A673 (cell line): ENCODE measurements at regions not wholly inside any gene's neighbourhood (a gene's known extent, or its start where the extent isn't known, plus 50 kb on each side); places are given as distances from the start of the nearest gene placed in this dataset.

Source experiments
- BruUV-seq: library from RNA; stranded (reverse); fragments of 400-500 nt; replicated peaks from 2 replicates; lab custom pipeline; 2021; lab: Mats Ljungman, UMichigan
- CTCF ChIA-PET: fragments of 300-600 bp; sonication (Branson Sonifier 250); formaldehyde crosslinking; loops from one replicate; lab custom pipeline; 2022; ENCODE audit warnings: antibody characterized with exemption; lab: Charles Lee
- POLR2A ChIA-PET: fragments of 300-600 bp; sonication (Branson Sonifier 250); formaldehyde crosslinking; loops from one replicate; lab custom pipeline; 2022; ENCODE audit warnings: antibody characterized with exemption; ENCODE audit not compliant: low non-redundant PET; lab: Charles Lee
- DNase-seq: peaks from one replicate; pipeline ENCODE4 v3.0.0-alpha.2; 2015; ENCODE audit warnings: low spot score
- H3K27ac ChIP-seq: fragments of 200-600 bp; sonication (generic); 2 replicates; pipeline ENCODE4 v1.5.1; 2016; ENCODE audit warnings: mixed run types, low read depth, mild to moderate bottlenecking, mixed read lengths, antibody characterized with exemption, low read length; ENCODE audit not compliant: poor library complexity, severe bottlenecking
- H3K27me3 ChIP-seq: fragments of 200-600 bp; sonication (generic); replicated peaks from 2 replicates; pipeline ENCODE4 v1.6.1; 2017; ENCODE audit warnings: mixed run types, low read depth, mild to moderate bottlenecking, mixed read lengths, antibody characterized with exemption, low read length; ENCODE audit not compliant: insufficient read depth, poor library complexity
- H3K36me3 ChIP-seq: fragments of 200-600 bp; sonication (generic); 2 replicates; pipeline ENCODE4 v1.6.1; 2016; ENCODE audit warnings: mixed run types, mild to moderate bottlenecking, mixed read lengths, antibody characterized with exemption, low read length; ENCODE audit not compliant: insufficient read depth, poor library complexity, severe bottlenecking
- H3K4me1 ChIP-seq: fragments of 200-600 bp; sonication (generic); 2 replicates; pipeline ENCODE4 v1.6.1; 2017; ENCODE audit warnings: mixed run types, mild to moderate bottlenecking, mixed read lengths, antibody characterized with exemption, low read length; ENCODE audit not compliant: insufficient read depth, poor library complexity, severe bottlenecking
- H3K4me3 ChIP-seq: fragments of 200-600 bp; sonication (generic); 2 replicates; pipeline ENCODE4 v1.5.1; 2016; ENCODE audit warnings: low read depth, mixed run types, mild to moderate bottlenecking, mixed read lengths, low read length; ENCODE audit not compliant: poor library complexity, severe bottlenecking
- H3K9me3 ChIP-seq: fragments of 200-600 bp; sonication (generic); 2 replicates; pipeline ENCODE4 v1.6.1; 2016; ENCODE audit warnings: mixed run types, low read depth, mild to moderate bottlenecking, mixed read lengths, antibody characterized with exemption, low read length; ENCODE audit not compliant: poor library complexity, severe bottlenecking
- EZH2 ChIP-seq: fragments of 200-600 bp; sonication (generic); IDR thresholded peaks from 2 replicates; pipeline ENCODE4 v1.6.1; 2017; ENCODE audit warnings: borderline replicate concordance, low read depth, mild to moderate bottlenecking, mixed read lengths, antibody characterized with exemption, low read length; ENCODE audit not compliant: poor library complexity, severe bottlenecking
- intact Hi-C: fragments of 100-400 bp; cut with micrococcal nuclease; formaldehyde crosslinking; loops from one replicate; pipeline ENCODE4 v1.10.0; 2022; ENCODE audit not compliant: unreplicated experiment
- TF ChIP-seq, protein P1 (sequence below): fragments of 300-800, 200-600 bp; sonication (generic); conservative IDR thresholded peaks from 2 replicates; pipeline ENCODE4 v1.5.1; 2017; ENCODE audit warnings: low read depth, mild to moderate bottlenecking, antibody characterized with exemption, low read length, moderate library complexity, mixed read lengths

DNA sequence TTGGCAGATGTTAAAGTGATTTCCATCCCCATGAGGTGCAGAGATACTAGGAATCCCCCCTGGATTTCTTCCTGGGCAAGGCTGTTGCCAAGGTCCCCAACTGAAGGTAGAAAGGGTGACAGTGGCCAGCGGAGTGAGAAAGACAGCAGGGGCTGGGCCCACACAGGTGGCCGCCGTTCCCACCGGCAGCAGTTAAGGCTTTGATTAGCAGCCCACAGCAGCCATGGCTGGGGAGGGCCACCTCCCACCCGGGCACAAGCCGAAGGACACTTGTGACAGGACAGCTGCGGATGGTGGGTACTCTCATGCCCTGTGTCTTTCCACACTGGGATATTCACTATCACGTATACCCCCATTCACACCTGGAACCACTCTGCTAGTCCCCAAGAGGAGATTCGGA lies 63.9 kb upstream of the CDYL start:
- H3K4me3 ChIP-seq, result no peak overlapping the region
- ChIA-PET CTCF (no interaction called here), POLR2A (no interaction called here)
- no peak for DNase-seq
- no peaks in the 10 kb centered on the region for H3K27me3 ChIP-seq
- no TSS peak for BruUV-seq
- no peak overlapping the region for H3K27ac ChIP-seq
- no peaks in the 10 kb centered on the region for H3K4me1 ChIP-seq
- TF ChIP-seq, protein P1, sequence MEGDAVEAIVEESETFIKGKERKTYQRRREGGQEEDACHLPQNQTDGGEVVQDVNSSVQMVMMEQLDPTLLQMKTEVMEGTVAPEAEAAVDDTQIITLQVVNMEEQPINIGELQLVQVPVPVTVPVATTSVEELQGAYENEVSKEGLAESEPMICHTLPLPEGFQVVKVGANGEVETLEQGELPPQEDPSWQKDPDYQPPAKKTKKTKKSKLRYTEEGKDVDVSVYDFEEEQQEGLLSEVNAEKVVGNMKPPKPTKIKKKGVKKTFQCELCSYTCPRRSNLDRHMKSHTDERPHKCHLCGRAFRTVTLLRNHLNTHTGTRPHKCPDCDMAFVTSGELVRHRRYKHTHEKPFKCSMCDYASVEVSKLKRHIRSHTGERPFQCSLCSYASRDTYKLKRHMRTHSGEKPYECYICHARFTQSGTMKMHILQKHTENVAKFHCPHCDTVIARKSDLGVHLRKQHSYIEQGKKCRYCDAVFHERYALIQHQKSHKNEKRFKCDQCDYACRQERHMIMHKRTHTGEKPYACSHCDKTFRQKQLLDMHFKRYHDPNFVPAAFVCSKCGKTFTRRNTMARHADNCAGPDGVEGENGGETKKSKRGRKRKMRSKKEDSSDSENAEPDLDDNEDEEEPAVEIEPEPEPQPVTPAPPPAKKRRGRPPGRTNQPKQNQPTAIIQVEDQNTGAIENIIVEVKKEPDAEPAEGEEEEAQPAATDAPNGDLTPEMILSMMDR, result no peak
- no peak for TF ChIP-seq EZH2
- no peaks in the 10 kb centered on the region for H3K36me3 ChIP-seq
- no peaks in the 10 kb centered on the region for H3K9me3 ChIP-seq
- intact Hi-C loops, result no loop called here

DNA sequence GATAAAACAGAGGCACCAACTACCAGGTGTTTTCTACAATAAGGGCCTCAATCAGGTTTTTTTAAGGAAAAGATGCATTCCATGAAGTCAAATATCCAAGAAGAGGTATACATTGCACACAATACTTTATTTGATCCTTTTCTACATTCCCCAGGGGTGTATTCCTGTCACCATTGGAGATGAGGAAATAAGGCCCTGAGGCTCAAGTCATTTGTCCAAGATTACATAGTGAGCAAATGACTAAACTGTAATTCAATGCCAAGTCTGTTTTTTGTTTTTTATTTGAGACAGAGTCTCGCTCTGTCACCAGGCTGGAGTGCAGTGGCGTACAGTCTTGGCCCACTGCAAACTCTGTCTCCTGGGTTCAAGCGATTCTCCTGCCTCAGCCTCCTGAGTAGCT lies 69.2 kb upstream of the CDYL start:
- H3K27ac ChIP-seq, result no peak overlapping the region
- TF ChIP-seq, protein P1, result no peak
- TF ChIP-seq EZH2, result no peak
- no peaks in the 10 kb centered on the region for H3K36me3 ChIP-seq
- intact Hi-C loops, result no loop called here
- H3K9me3 ChIP-seq, result no peaks in the 10 kb centered on the region
- H3K4me3 ChIP-seq, result no peak overlapping the region
- no TSS peak for BruUV-seq
- no peaks in the 10 kb centered on the region for H3K27me3 ChIP-seq
- DNase-seq, result no peak
- ChIA-PET CTCF (no interaction called here), POLR2A (no interaction called here)
- H3K4me1 ChIP-seq, result no peaks in the 10 kb centered on the region

DNA sequence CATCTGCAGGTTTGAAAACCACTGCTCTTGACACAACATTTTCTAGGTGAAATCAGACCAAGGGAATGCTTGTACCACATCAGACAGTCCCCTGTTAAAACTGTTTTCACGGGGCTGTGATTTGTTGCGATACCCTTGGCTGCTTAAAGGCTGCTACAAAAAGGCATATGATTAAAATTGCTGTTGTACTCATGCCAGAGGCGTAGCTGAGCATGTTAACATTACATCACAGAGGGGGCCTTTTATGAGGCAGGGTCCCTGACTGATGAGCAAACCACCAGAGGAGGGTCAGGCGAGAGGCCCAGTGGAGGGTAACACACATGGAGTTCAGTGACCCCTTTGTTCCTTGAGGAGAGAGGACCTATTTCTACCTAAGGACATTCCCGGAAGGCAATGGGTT lies 70.4 kb upstream of the CDYL start:
- Histone ChIP-seq H3K4me3 (no peak overlapping the region), H3K9me3 (no peaks in the 10 kb centered on the region), H3K36me3 (no peaks in the 10 kb centered on the region), H3K27ac (no peak overlapping the region), H3K4me1 (no peaks in the 10 kb centered on the region), H3K27me3 (no peaks in the 10 kb centered on the region)
- no peak for DNase-seq
- POLR2A ChIA-PET, result no interaction called here
- CTCF ChIA-PET, result no interaction called here
- BruUV-seq, result no TSS peak
- intact Hi-C loops, result no loop called here
- TF ChIP-seq, protein P1, result no peak
